ENCODE measurements at regions not wholly inside any gene's neighbourhood (a gene's known extent, or its start where the extent isn't known, plus 50 kb on each side); places are given as distances from the start of the nearest gene placed in this dataset.

GRCh38 chr2:9703701-9704221 is 73.0 kb upstream of the YWHAQ start:
- in situ Hi-C loops (cut with MboI; ENCODE audit: low pct_ligation_motif_present in 1 of 4, low pct_unique_long_range_greater_than_20kb in 1 of 4, low sequenced_read_pairs in 3 of 4): no loop called here
- Histone ChIP-seq H3K4me1 (peaks cover 0 to 14% (median 4%) of the 10 kb centered on the region in 4 donors), H3K27ac (no peak overlapping the region), H3K4me3 (no peak overlapping the region), H3K27me3 (no peaks in the 10 kb centered on the region), H3K9me3 (no peaks in the 10 kb centered on the region), H3K36me3 (no peaks in the 10 kb centered on the region)
- 72% methylated on average over 3 of the region's 3 CpGs; no CpG with 5 or more reads in 1 of the 2 donors for WGBS, 2 donors (ENCODE audit: low coverage in 1 of 2)
- peak; percentile 31 for DNase-seq
- TF ChIP-seq CTCF (IDR thresholded peaks at IDR 0.05): no peak
- TF ChIP-seq EP300 (IDR thresholded peaks at IDR 0.05; ENCODE audit: low read depth): no peak
- TF ChIP-seq POLR2AphosphoS5 (IDR thresholded peaks at IDR 0.05): no peak
- no peak for TF ChIP-seq POLR2A (IDR thresholded peaks at IDR 0.05)
- intact Hi-C loops (cut with DNase I; ENCODE audit: low total_unique reads): no loop called here

GRCh38 chr2:9704600-9704999 is 73.8 kb upstream of the YWHAQ start:
- no peak for DNase-seq
- no peak for TF ChIP-seq EP300 (IDR thresholded peaks at IDR 0.05; ENCODE audit: low read depth)
- TF ChIP-seq POLR2A (IDR thresholded peaks at IDR 0.05): no peak
- TF ChIP-seq CTCF (IDR thresholded peaks at IDR 0.05): no peak
- no peak for TF ChIP-seq POLR2AphosphoS5 (IDR thresholded peaks at IDR 0.05)
- Histone ChIP-seq H3K27me3 (no peaks in the 10 kb centered on the region), H3K9me3 (no peaks in the 10 kb centered on the region), H3K27ac (no peak overlapping the region), H3K36me3 (no peaks in the 10 kb centered on the region), H3K4me1 (peaks cover 0 to 14% (median 4%) of the 10 kb centered on the region in 4 donors), H3K4me3 (no peak overlapping the region)
- 96% methylated on average over 3 of the region's 3 CpGs; no CpG with 5 or more reads in 1 of the 2 donors for WGBS, 2 donors (ENCODE audit: low coverage in 1 of 2)
- in situ Hi-C loops (cut with MboI; ENCODE audit: low pct_ligation_motif_present in 1 of 4, low pct_unique_long_range_greater_than_20kb in 1 of 4, low sequenced_read_pairs in 3 of 4) (no loop called here), intact Hi-C loops (cut with DNase I; ENCODE audit: low total_unique reads) (no loop called here)

GRCh38 chr2:9705196-9705595 is 74.4 kb upstream of the YWHAQ start:
- in situ Hi-C loops (cut with MboI; ENCODE audit: low pct_ligation_motif_present in 1 of 4, low pct_unique_long_range_greater_than_20kb in 1 of 4, low sequenced_read_pairs in 3 of 4): no loop called here
- 89 to 100% methylated on average over 4 to 8 of the region's 8 CpGs for WGBS, 2 donors (ENCODE audit: low coverage in 1 of 2)
- Histone ChIP-seq H3K4me3 (no peak overlapping the region), H3K4me1 (peaks cover 0 to 14% (median 4%) of the 10 kb centered on the region in 4 donors), H3K27me3 (no peaks in the 10 kb centered on the region), H3K27ac (no peak overlapping the region), H3K9me3 (no peaks in the 10 kb centered on the region), H3K36me3 (no peaks in the 10 kb centered on the region)
- intact Hi-C loops (cut with DNase I; ENCODE audit: low total_unique reads): no loop called here
- no peak for DNase-seq
- TF ChIP-seq POLR2A (IDR thresholded peaks at IDR 0.05) (no peak), POLR2AphosphoS5 (IDR thresholded peaks at IDR 0.05) (no peak), EP300 (IDR thresholded peaks at IDR 0.05; ENCODE audit: low read depth) (no peak), CTCF (IDR thresholded peaks at IDR 0.05) (no peak)

DNA sequence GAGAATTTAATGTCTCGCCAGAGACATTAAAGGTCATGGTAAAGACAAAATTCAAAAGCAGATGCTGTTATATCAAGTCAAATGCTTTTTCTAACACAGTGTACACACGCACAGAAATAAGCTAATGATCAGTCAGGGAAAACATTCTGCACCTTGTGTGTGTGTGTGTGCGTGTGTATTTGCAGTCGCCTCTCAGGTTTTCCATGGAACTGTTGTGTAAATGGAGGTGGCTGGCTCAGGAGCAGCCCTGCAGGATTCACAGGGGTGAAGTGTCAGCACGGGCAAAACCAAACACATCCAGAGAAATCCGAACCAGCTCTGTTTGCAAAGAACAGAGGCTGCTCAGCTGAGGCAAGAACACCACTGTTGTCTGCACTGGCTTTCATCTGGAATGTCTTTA is 76.2 kb upstream of the YWHAQ start:
- WGBS, 2 donors (ENCODE audit: low coverage in 1 of 2): 80 to 88% methylated on average over 5 to 6 of the region's 6 CpGs
- intact Hi-C loops (cut with DNase I; ENCODE audit: low total_unique reads): no loop called here

More for the DNA sequence above, 76.2 kb upstream of the YWHAQ start:
- Histone ChIP-seq H3K27ac (no peak overlapping the region), H3K4me3 (no peak overlapping the region), H3K27me3 (no peaks in the 10 kb centered on the region), H3K9me3 (no peaks in the 10 kb centered on the region), H3K36me3 (no peaks in the 10 kb centered on the region), H3K4me1 (peaks cover 0 to 14% (median 4%) of the 10 kb centered on the region in 4 donors)
- DNase-seq: no peak
- TF ChIP-seq POLR2A (IDR thresholded peaks at IDR 0.05) (no peak), CTCF (IDR thresholded peaks at IDR 0.05) (no peak), POLR2AphosphoS5 (IDR thresholded peaks at IDR 0.05) (no peak), EP300 (IDR thresholded peaks at IDR 0.05; ENCODE audit: low read depth) (no peak)
- in situ Hi-C loops (cut with MboI; ENCODE audit: low pct_ligation_motif_present in 1 of 4, low pct_unique_long_range_greater_than_20kb in 1 of 4, low sequenced_read_pairs in 3 of 4): no loop called here
